ENCODE measurements at regions not wholly inside any gene's neighbourhood (a gene's known extent, or its start where the extent isn't known, plus 50 kb on each side); places are given as distances from the start of the nearest gene placed in this dataset.

DNA sequence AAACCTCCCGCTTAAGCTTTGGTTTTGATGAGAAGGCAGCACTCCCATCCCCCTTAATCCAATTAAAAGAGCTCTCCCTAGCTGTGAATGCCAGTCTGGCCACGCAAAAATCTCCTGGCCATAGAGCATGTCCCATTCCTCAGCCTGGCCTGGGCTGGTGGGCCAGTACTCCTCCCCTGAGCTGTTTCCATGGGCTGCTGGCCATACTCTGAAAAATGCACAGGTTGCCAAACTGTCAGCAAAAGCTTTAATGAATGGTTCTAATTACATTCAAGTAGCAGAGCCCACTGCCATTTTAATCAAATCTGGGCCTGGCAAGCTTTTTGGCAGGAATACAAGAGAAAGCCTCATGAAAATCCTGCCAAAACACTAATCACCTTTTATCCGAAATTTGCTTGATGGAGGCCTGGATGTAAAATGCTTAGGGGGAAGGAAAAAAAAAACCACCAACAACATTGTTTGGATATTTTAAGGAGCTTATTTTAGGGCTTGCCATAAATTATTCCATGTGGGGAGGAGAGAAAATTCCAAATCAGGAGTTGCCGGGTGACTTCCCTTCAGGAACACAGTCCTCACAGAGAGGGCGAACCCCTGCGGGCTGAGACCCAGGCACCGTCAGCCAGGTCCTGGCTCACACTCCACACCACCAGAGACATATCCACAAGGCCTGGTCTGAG, 243.3 kb downstream of the SEC61B start:
- Mint-ChIP-seq H3K4me1 (ENCODE audit: low read depth) (no peaks in the 10 kb centered on the region), H3K4me3 (no peak overlapping the region), H3K27me3 (ENCODE audit: low read depth) (peaks cover 5% of the 10 kb centered on the region), H3K36me3 (ENCODE audit: low read depth) (no peaks in the 10 kb centered on the region), H3K9me3 (no peaks in the 10 kb centered on the region), H3K27ac (no peak overlapping the region)
- CTCF ChIA-PET: no interaction called here
- no peak for DNase-seq
- intact Hi-C loops (cut with micrococcal nuclease): no loop called here

DNA sequence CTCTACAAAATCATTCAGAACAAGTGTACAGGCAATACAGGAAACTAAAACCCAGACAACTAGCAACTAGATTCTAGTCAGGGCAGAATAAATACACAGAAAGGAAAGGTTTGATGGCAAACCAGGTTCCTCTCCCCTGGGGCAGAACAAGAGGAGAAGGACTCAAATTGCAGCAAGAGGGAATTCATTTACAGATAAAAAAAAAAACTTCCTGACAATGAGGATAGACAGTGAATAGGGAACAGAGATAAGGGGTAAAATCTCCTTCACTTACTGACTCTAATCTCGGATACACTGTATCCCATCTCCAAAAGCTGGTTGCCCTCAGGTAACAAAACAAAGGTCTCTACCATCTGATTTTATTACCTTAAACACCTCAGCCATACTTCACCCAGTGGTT, 244.0 kb downstream of the SEC61B start:
- no peaks in the 10 kb centered on the region for H3K4me1 Mint-ChIP-seq (ENCODE audit: low read depth)

DNA sequence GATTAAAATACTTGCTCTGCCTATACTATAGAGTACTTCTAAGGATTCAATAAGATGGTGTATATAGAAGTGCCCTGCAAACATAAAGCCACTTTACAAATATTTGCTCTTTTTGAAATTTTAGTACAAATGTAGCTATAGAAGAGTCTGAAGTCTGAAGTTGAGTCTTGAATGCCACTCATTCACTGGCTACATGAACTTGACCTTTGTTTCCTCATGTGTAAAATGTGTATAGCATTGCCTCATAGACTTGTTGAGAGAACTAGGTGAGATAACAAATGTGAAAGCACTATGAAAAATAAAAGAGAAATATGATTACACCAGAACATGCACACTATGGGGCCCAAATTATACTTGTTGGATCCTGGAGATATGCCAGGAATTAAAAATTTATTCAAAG, 244.7 kb downstream of the SEC61B start:
- Mint-ChIP-seq H3K4me1 (ENCODE audit: low read depth) (no peaks in the 10 kb centered on the region), H3K27ac (no peak overlapping the region), H3K36me3 (ENCODE audit: low read depth) (no peaks in the 10 kb centered on the region), H3K9me3 (no peaks in the 10 kb centered on the region), H3K27me3 (ENCODE audit: low read depth) (peaks cover 11% of the 10 kb centered on the region), H3K4me3 (no peak overlapping the region)
- DNase-seq: no peak
- intact Hi-C loops (cut with micrococcal nuclease): no loop called here
- CTCF ChIA-PET: no interaction called here

More for the DNA sequence above, 244.0 kb downstream of the SEC61B start:
- DNase-seq: no peak
- intact Hi-C loops (cut with micrococcal nuclease): no loop called here
- Mint-ChIP-seq H3K36me3 (ENCODE audit: low read depth) (no peaks in the 10 kb centered on the region), H3K27ac (no peak overlapping the region), H3K27me3 (ENCODE audit: low read depth) (peaks cover 7% of the 10 kb centered on the region), H3K4me3 (no peak overlapping the region), H3K9me3 (no peaks in the 10 kb centered on the region)
- CTCF ChIA-PET: no interaction called here

DNA sequence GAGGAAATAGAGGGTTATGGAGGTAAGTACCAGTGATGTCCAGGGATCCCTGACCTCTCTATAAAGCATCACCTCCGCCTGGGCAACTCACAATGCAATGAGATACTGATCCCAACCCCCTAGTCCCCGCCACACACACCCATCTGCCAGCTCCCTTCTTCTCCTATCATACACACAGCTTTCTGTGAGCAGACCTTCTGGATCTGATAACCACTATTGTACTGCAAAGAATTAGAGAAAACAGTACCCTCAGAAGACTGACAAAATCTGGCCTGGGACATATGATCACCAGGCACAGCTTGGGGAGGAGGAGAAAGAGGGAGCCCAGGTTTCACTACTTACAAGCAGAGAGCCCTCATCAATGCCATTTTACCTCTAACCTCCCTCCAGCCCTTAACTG, 249.0 kb downstream of the SEC61B start:
- H3K9me3 Mint-ChIP-seq: no peaks in the 10 kb centered on the region
- H3K27ac Mint-ChIP-seq: no peak overlapping the region
- H3K4me3 Mint-ChIP-seq: no peak overlapping the region
- intact Hi-C loops (cut with micrococcal nuclease): no loop called here
- CTCF ChIA-PET: no interaction called here
- H3K4me1 Mint-ChIP-seq (ENCODE audit: low read depth): no peaks in the 10 kb centered on the region
- H3K36me3 Mint-ChIP-seq (ENCODE audit: low read depth): no peaks in the 10 kb centered on the region
- no peak for DNase-seq
- H3K27me3 Mint-ChIP-seq (ENCODE audit: low read depth): peaks cover 15% of the 10 kb centered on the region

DNA sequence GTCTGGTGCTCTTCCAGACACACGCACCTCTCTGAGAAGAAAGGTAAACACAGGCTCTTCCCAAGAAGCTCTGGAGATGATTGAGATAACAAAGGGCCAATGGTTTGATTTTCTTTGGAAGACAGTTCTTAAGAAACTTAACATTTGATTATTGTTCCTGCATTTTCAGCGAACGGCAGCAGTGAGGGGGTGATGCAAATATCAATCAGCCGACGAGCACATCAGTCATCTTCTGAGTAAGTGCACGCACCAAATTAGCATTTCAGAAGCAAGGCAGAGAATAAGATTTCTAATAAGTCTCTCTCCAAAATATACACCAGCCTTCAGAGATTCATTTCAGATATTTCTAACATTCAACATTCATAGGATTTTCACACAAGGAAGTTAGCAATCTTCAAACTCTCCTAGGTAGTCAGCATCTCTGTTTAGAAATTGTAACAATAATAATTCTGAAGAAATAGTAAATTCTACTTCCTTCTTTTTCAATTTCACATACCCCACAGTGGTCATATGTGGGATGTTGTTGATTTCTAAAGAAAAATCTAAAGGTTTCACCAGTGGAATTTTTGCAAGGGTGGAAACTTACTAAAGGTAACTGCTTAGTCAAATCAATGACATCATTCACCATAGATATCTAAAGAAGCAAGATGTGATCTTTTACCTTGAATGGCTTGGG, 250.3 kb downstream of the SEC61B start:
- no peaks in the 10 kb centered on the region for H3K36me3 Mint-ChIP-seq (ENCODE audit: low read depth)
- intact Hi-C loops (cut with micrococcal nuclease): no loop called here
- H3K9me3 Mint-ChIP-seq: no peaks in the 10 kb centered on the region
- CTCF ChIA-PET: no interaction called here
- H3K27me3 Mint-ChIP-seq (ENCODE audit: low read depth): peaks cover 18% of the 10 kb centered on the region
- no peak overlapping the region for H3K27ac Mint-ChIP-seq
- DNase-seq: no peak
- H3K4me3 Mint-ChIP-seq: no peak overlapping the region
- H3K4me1 Mint-ChIP-seq (ENCODE audit: low read depth): no peaks in the 10 kb centered on the region

DNA sequence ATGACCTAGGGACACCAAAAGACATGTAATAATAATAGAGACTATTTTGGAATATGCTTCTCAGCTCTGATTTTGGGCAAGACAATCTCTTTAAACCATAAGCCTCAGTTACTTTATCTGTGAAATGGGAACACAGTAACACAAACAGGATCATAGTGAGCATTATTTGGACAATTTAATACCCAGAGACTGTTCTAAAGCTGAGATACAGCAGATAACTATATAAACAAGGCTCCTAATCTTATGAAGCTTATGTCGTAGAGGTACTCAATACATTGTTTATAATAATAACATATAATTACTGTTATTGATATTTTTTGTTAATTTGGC, 250.8 kb downstream of the SEC61B start:
- Mint-ChIP-seq H3K27ac (no peak overlapping the region), H3K4me3 (no peak overlapping the region), H3K9me3 (no peaks in the 10 kb centered on the region), H3K27me3 (ENCODE audit: low read depth) (peaks cover 18% of the 10 kb centered on the region), H3K36me3 (ENCODE audit: low read depth) (no peaks in the 10 kb centered on the region), H3K4me1 (ENCODE audit: low read depth) (no peaks in the 10 kb centered on the region)
- intact Hi-C loops (cut with micrococcal nuclease): no loop called here
- CTCF ChIA-PET: no interaction called here
- DNase-seq: no peak

DNA sequence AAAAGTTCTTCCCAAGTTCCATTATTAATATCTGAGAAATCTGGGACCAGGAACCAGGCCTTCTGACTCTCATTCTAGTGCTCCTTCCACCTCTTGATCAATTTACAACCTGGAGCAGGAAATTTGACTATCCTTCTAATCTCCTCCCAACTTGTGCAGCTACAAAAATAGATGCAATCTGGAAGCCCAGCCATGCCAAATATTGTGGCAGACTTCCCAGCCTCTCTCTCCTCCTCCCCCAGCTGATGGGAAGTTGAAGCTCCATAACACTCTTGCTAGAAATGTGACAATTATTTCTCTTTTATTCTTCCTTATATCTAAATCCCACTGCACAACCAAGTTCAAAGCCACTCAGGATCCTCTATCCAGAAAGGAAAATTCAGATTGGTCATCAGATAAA, 252.1 kb downstream of the SEC61B start:
- Mint-ChIP-seq H3K4me3 (no peak overlapping the region), H3K9me3 (no peaks in the 10 kb centered on the region), H3K36me3 (ENCODE audit: low read depth) (no peaks in the 10 kb centered on the region), H3K27ac (no peak overlapping the region), H3K4me1 (ENCODE audit: low read depth) (no peaks in the 10 kb centered on the region), H3K27me3 (ENCODE audit: low read depth) (peaks cover 18% of the 10 kb centered on the region)
- CTCF ChIA-PET: no interaction called here
- intact Hi-C loops (cut with micrococcal nuclease): no loop called here
- no peak for DNase-seq

DNA sequence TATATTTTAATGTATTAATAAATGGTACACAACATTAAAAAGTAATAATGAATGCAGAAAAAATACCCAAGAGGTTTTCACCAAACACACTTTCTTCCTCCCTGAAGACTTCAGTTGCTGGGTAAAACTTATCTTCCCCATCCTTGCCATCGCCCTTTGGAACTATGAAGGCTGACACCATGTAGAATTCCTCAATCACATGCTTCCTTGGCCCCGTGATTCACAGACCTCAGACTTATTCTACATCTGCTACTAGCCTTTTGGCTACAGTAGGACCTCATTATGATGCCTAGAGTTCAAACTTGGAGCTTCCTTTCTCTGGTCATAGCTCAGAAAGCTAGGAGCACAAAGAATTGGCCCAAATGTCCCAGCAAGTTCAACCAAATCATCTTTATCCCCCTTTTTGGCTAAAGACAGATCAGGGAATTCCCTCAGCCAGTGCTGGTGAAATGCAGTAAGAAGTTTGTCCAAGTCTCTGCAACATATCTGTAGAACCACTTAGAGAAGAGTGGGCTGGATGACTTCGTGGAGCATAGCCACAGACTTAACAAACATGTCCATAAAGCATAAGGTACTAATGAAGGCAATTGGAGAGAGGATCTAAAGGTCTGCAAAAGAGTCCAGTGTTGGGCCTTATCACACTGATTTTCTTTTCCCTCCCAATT, 253.5 kb downstream of the SEC61B start:
- CTCF ChIA-PET: no interaction called here

DNA sequence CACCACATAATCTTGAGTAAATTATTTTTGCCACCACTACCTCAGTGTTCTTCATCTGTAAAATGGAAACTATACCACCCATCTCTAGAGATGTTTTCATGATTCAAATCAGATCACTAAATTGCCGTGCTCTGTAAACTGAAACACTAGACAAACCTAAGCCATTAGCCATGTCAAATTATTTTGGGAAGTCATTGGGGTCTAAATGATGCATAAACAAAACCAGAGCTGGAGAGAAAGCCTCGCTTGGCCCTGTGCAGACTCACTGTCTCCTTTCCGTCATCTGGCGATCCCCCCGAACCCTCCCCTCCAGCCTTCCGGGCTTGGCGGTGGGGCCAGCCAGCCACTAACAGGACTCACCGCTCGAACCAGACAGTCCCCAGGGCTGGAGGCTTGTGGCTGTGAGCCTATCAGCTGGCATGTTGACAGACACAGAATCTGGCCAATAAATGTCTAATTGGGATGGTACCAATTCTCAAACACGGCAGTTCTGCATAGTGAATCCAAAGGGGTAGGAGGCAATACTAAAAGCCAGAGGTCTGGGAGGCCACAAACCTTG, 256.5 kb downstream of the SEC61B start:
- CTCF ChIA-PET: no interaction called here
- peaks cover 8% of the 10 kb centered on the region for H3K27me3 Mint-ChIP-seq (ENCODE audit: low read depth)

More for the DNA sequence above, 253.5 kb downstream of the SEC61B start:
- DNase-seq: no peak
- intact Hi-C loops (cut with micrococcal nuclease): no loop called here
- H3K9me3 Mint-ChIP-seq: no peaks in the 10 kb centered on the region
- H3K27ac Mint-ChIP-seq: no peak overlapping the region
- no peaks in the 10 kb centered on the region for H3K36me3 Mint-ChIP-seq (ENCODE audit: low read depth)
- peaks cover 15% of the 10 kb centered on the region for H3K27me3 Mint-ChIP-seq (ENCODE audit: low read depth)
- H3K4me3 Mint-ChIP-seq: no peak overlapping the region
- H3K4me1 Mint-ChIP-seq (ENCODE audit: low read depth): no peaks in the 10 kb centered on the region

DNA sequence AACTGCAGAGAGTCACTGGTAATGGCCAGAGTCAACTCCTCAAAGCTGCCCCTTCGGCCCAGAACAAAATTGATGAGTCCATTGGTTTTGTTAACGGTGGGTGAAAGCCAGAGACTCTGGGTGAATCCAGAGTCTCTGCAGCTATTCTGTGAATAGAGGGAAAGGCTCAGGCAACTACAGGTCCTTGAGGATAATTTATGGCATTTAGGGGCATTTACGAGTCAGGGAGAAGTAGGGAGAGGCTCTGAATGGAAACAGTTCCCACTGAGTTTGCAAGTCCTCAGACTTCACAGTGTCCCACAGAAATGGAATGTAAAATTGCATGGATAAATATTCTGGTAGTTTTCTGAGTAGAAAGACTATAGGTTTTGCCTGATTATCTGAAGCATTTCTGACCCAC, 257.8 kb downstream of the SEC61B start:
- CTCF ChIA-PET: no interaction called here
- Mint-ChIP-seq H3K4me1 (ENCODE audit: low read depth) (no peaks in the 10 kb centered on the region), H3K27me3 (ENCODE audit: low read depth) (peaks cover 6% of the 10 kb centered on the region), H3K4me3 (no peak overlapping the region), H3K27ac (no peak overlapping the region), H3K9me3 (no peaks in the 10 kb centered on the region), H3K36me3 (ENCODE audit: low read depth) (no peaks in the 10 kb centered on the region)
- DNase-seq: no peak
- intact Hi-C loops (cut with micrococcal nuclease): no loop called here

More for the DNA sequence above, 256.5 kb downstream of the SEC61B start:
- Mint-ChIP-seq H3K27ac (no peak overlapping the region), H3K36me3 (ENCODE audit: low read depth) (no peaks in the 10 kb centered on the region), H3K4me3 (no peak overlapping the region), H3K4me1 (ENCODE audit: low read depth) (no peaks in the 10 kb centered on the region), H3K9me3 (no peaks in the 10 kb centered on the region)
- no peak for DNase-seq
- intact Hi-C loops (cut with micrococcal nuclease): no loop called here

DNA sequence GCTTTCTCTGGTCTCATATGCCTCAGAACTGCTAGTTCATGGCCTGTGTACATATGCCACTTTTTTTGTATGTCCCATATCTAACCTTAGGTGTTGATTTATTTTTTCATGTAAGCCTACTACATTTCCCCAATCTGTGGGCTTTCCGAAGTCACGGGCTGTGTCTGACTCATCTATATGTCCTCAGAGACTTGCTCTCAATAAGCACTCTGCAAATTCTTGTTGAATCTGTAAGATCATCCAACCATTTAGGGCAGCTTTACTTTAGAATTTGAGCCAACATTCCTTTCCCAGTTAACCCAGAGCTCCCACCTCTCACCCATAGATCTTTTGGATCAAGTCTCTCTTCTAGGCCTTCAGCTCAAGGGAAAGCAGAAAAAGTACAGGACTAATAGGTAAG, 263.4 kb downstream of the SEC61B start:
- no peaks in the 10 kb centered on the region for H3K4me1 Mint-ChIP-seq (ENCODE audit: low read depth)
- CTCF ChIA-PET: no interaction called here
- intact Hi-C loops (cut with micrococcal nuclease): no loop called here
- DNase-seq: no peak
- H3K4me3 Mint-ChIP-seq: no peak overlapping the region
- no peaks in the 10 kb centered on the region for H3K36me3 Mint-ChIP-seq (ENCODE audit: low read depth)
- H3K9me3 Mint-ChIP-seq: no peaks in the 10 kb centered on the region
- peaks cover 10% of the 10 kb centered on the region for H3K27me3 Mint-ChIP-seq (ENCODE audit: low read depth)
- no peak overlapping the region for H3K27ac Mint-ChIP-seq

DNA sequence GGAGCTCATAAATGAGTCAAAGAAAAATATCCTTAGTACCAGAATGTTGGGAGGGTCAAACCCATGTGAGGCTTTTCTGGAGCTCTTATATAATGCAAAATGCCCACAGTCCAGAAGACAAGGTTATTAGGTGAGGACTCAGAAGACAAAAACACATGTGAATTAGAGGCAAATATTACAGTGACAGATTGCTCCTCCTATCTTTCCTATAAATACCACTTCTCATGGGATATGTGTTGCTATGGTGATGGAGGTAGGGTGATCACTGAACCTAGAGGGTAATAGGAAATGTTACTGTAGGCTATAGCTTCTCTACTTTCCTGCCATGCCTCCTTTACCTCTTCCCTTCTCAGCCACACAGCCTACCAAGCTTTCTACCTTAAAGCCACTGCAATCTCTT, 264.6 kb downstream of the SEC61B start:
- H3K4me3 Mint-ChIP-seq: no peak overlapping the region
- CTCF ChIA-PET: interaction anchor here (0.6 kb wide), 1 partner anchor 242 kb away, joined by 3 read pairs; no protein-coding TSS in a partner anchor
- intact Hi-C loops (cut with micrococcal nuclease): no loop called here
- no peaks in the 10 kb centered on the region for H3K4me1 Mint-ChIP-seq (ENCODE audit: low read depth)
- no peaks in the 10 kb centered on the region for H3K9me3 Mint-ChIP-seq
- no peaks in the 10 kb centered on the region for H3K36me3 Mint-ChIP-seq (ENCODE audit: low read depth)
- no peak overlapping the region for H3K27ac Mint-ChIP-seq
- no peak for DNase-seq
- H3K27me3 Mint-ChIP-seq (ENCODE audit: low read depth): peaks cover 10% of the 10 kb centered on the region

Measured in activated naive CD4-positive, alpha-beta T cell treated with anti-CD3 and anti-CD28 coated beads for 36 hours (primary cell).